ENCODE measurements at regions not wholly inside any gene's neighbourhood (a gene's known extent, or its start where the extent isn't known, plus 50 kb on each side); places are given as distances from the start of the nearest gene placed in this dataset.

GRCh38 chr14:85315290-85315689 is 214.7 kb upstream of the FLRT2 start:
- WGBS, 4 donors: 70 to 84% (median 78%) methylated on average over 3 of the region's 3 CpGs
- TF ChIP-seq POLR2A (IDR thresholded peaks at IDR 0.05): no peak
- no peak for TF ChIP-seq CTCF (IDR thresholded peaks at IDR 0.05)
- no peak overlapping the region for H3K4me3 ChIP-seq
- no peaks in the 10 kb centered on the region for H3K36me3 ChIP-seq (replicated peaks in 1 of 2)
- intact Hi-C loops (cut with DNase I): no loop called here
- DNase-seq: no peak
- H3K4me1 ChIP-seq (replicated peaks in 1 of 2): no peaks in the 10 kb centered on the region
- H3K27ac ChIP-seq: no peak overlapping the region
- no peaks in the 10 kb centered on the region for H3K9me3 ChIP-seq (replicated peaks in 1 of 3)
- H3K27me3 ChIP-seq: no peaks in the 10 kb centered on the region

- Histone ChIP-seq H3K9me3 (replicated peaks in 1 of 3) (no peaks in the 10 kb centered on the region), H3K4me1 (replicated peaks in 1 of 2) (no peaks in the 10 kb centered on the region), H3K27ac (no peak overlapping the region), H3K27me3 (no peaks in the 10 kb centered on the region), H3K36me3 (replicated peaks in 1 of 2) (no peaks in the 10 kb centered on the region), H3K4me3 (no peak overlapping the region)
- DNase-seq: no peak
- 68 to 79% (median 77%) methylated on average over 5 of the region's 5 CpGs for WGBS, 4 donors
- no peak for TF ChIP-seq POLR2A (IDR thresholded peaks at IDR 0.05)
- TF ChIP-seq CTCF (IDR thresholded peaks at IDR 0.05): no peak
- intact Hi-C loops (cut with DNase I): no loop called here
Observed at GRCh38 chr14:85315733-85316290, 214.1 kb upstream of the FLRT2 start.

GRCh38 chr14:85316701-85317410 is 213.1 kb upstream of the FLRT2 start:
- Histone ChIP-seq H3K9me3 (replicated peaks in 1 of 3) (no peaks in the 10 kb centered on the region), H3K27me3 (no peaks in the 10 kb centered on the region), H3K4me3 (no peak overlapping the region), H3K36me3 (replicated peaks in 1 of 2) (no peaks in the 10 kb centered on the region), H3K4me1 (replicated peaks in 1 of 2) (no peaks in the 10 kb centered on the region), H3K27ac (no peak overlapping the region)
- 63 to 72% (median 66%) methylated on average over 2 of the region's 2 CpGs for WGBS, 4 donors
- no peak for DNase-seq
- no peak for TF ChIP-seq POLR2A (IDR thresholded peaks at IDR 0.05)
- no peak for TF ChIP-seq CTCF (IDR thresholded peaks at IDR 0.05)
- intact Hi-C loops (cut with DNase I): no loop called here

GRCh38 chr14:85317491-85318021 is 212.4 kb upstream of the FLRT2 start:
- 79 to 90% (median 82%) methylated on average over 3 of the region's 3 CpGs for WGBS, 4 donors
- Histone ChIP-seq H3K9me3 (replicated peaks in 1 of 3) (no peaks in the 10 kb centered on the region), H3K27me3 (no peaks in the 10 kb centered on the region), H3K27ac (no peak overlapping the region), H3K4me1 (replicated peaks in 1 of 2) (no peaks in the 10 kb centered on the region), H3K36me3 (replicated peaks in 1 of 2) (no peaks in the 10 kb centered on the region), H3K4me3 (no peak overlapping the region)
- intact Hi-C loops (cut with DNase I): no loop called here
- DNase-seq: no peak
- TF ChIP-seq CTCF (IDR thresholded peaks at IDR 0.05): no peak
- no peak for TF ChIP-seq POLR2A (IDR thresholded peaks at IDR 0.05)
